WI38 (cell line): ENCODE measurements at regions not wholly inside any gene's neighbourhood (a gene's known extent, or its start where the extent isn't known, plus 50 kb on each side); places are given as distances from the start of the nearest gene placed in this dataset.

ENCODE experiments used
- H3K4me3 ChIP-seq: 2 replicates; pipeline ENCODE4 v1.5.1; 2011; ENCODE audit warnings: low read depth, mild to moderate bottlenecking, control low read depth, low read length
- TF ChIP-seq, protein P1 (sequence below): IDR thresholded peaks from 2 replicates; pipeline ENCODE4 v1.5.1; 2012; ENCODE audit warnings: low read depth, mild to moderate bottlenecking, control low read depth, low read length

DNA sequence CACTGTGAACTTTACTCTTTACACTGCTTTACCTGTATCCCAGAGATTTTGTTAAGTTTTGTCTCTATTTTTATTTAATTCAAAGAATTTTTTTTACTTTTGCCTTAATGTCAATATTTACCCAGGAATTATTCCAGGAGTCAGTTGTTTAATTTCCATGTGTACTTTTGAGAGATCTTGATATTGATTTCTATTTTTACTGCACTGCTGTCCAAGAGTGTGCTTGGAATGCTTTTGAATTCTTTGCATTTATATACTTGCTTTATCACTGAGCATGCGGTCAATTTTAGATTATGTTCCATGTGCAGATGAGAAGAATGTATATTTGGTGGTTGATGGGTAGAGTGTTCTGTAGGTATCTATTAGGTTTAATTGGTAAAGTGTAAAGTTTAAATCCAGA, 461.0 kb upstream of the GBE1 start:
- TF ChIP-seq, protein P1, sequence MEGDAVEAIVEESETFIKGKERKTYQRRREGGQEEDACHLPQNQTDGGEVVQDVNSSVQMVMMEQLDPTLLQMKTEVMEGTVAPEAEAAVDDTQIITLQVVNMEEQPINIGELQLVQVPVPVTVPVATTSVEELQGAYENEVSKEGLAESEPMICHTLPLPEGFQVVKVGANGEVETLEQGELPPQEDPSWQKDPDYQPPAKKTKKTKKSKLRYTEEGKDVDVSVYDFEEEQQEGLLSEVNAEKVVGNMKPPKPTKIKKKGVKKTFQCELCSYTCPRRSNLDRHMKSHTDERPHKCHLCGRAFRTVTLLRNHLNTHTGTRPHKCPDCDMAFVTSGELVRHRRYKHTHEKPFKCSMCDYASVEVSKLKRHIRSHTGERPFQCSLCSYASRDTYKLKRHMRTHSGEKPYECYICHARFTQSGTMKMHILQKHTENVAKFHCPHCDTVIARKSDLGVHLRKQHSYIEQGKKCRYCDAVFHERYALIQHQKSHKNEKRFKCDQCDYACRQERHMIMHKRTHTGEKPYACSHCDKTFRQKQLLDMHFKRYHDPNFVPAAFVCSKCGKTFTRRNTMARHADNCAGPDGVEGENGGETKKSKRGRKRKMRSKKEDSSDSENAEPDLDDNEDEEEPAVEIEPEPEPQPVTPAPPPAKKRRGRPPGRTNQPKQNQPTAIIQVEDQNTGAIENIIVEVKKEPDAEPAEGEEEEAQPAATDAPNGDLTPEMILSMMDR = no peak
- H3K4me3 ChIP-seq = no peak overlapping the region

DNA sequence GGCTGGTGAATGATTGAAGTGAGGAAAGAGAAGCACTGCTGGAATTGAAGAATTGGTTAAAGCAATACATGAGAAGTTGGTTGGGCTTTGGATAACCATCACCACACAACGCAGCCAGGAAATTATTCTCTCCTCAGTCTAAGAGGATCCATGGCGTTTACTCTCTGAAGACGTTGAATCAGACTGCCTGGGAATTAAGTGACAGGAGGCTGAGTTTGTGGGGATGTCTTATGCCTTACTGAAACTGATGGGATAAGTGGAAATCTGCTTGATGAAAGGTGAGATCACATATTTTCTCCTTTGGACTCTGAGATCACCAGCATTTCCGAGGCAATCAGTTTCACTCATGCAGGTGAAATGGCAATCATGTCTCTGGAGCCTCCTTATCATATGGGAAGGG, 456.1 kb upstream of the GBE1 start:
- H3K4me3 ChIP-seq = no peak overlapping the region
- TF ChIP-seq, protein P1 = no peak

DNA sequence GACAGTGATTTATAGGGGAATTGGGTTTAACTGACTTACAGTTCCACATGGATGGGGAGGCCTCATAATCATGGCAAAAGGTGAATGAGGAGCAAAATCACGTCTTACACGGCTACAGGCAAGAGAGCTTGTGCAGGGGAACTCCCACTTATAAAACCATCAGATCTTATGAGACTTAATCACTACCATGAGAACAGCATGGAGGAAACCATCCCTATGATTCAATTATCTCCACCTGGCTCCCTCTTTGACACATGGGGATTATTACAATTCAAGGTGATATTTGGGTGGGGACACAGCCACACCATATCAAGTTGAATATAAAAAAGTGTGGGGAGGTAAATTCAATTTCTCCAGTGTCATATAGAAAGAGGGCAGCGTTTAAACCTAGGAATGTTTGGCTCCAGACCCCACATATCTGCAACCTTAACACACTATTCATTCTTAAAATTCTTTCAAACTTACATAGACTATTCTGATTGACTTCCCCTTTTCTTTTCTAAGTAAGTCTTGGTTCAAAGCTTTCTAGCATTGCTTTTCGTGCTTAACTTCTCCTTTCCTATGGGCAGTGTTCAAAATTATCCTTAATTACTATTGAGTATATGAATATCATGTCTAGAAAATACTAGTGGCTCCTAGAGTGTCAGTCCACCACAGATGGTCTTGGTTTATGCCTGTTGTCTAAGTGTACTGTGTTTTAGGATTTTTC, 446.7 kb upstream of the GBE1 start:
- TF ChIP-seq, protein P1 = no peak
- no peak overlapping the region for H3K4me3 ChIP-seq

DNA sequence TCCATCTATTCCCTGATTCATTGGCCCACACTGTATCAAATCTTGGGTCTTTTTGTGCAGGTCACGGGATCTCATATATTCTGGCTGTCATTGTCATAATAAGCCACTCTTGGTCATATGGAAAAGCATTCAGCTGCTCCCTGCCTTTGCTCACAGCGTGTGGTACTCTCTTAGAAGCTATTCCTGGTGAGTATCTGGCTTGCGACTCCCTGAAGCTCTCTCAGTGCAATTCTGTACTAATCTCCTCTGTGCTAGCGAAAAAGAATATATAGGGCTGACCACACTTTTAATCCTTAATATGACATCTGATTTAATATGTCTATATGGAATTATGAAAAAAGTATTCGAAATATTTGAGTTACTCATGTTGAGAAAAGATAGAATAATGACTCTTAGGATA, 440.8 kb upstream of the GBE1 start:
- H3K4me3 ChIP-seq = no peak overlapping the region
- TF ChIP-seq, protein P1 = no peak

DNA sequence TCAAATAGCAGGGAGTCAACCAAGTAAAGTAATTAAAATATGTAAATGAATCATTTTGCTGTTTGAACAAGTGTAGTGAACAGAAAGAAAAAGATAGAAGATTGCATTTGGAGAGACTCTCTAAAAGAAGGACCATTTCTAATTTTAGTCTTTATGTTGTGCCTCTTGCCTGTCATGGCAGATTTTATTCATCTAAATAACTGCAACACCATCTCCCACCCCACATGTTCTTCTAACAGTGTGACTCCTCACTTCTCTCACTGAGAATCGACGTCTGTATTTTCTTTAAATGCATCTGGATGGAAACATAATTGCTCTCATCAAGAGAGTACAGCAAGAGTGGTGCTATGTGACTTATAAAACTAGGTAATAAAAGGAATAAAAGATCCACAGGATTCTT, 439.9 kb upstream of the GBE1 start:
- TF ChIP-seq, protein P1 = no peak
- no peak overlapping the region for H3K4me3 ChIP-seq

DNA sequence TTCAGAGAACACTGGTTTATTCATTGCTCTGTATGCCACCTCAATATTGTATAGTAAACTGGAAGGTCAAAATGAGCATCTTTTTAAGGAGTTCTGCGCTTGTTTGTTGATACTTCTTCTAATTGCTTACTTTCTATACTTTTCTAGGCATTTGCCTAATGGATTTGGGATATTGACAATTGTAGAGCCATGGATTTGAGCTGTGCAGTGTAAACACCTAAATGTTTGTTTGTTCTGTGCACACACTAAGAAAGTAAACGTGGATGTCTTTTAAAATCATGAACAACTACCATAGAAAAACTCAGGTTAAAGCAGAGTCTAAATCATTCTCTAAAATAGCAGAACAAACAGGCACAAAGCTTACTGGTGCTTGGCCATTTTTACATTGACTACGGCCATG, 436.6 kb upstream of the GBE1 start:
- no peak overlapping the region for H3K4me3 ChIP-seq
- TF ChIP-seq, protein P1 = no peak

DNA sequence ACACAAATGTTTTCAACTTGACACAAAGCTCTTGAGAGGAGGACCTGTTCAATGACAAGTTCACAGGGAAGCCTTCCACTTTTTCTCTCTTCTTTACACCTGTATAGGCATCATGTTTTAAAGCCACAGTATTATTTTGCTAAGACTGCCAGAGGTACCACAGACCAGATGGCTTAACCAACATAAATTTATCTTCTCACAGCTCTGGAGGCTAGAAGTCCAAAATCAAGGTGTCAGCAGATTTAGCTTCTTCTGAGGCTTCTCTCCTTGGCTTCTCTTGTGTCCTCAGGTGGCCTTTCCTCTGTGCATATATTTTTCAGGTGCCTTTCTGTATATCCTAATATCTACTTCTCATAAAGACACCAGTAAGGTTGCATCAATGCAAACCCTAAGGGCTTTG, 435.2 kb upstream of the GBE1 start:
- H3K4me3 ChIP-seq = no peak overlapping the region
- TF ChIP-seq, protein P1 = no peak
